Coronary artery (tissue), 2 donors: ENCODE measurements at regions not wholly inside any gene's neighbourhood (a gene's known extent, or its start where the extent isn't known, plus 50 kb on each side); places are given as distances from the start of the nearest gene placed in this dataset.
"Not testable (repeated sequence)": the region's sequence is repeated elsewhere in the genome, so short reads cannot be mapped to it uniquely, and the experiment has no call there.

ENCODE experiments used
- DNase-seq: peaks from one replicate; pipeline ENCODE4 v3.0.0-alpha.2; 2017; ENCODE audit warnings: low spot score
- H3K27ac ChIP-seq, 2 donors: fragments of 200-600 bp; sonication (generic); one replicate each; pipeline ENCODE4 v1.5.1; 2016 to 2019
- H3K4me3 ChIP-seq: fragments of 200-600 bp; sonication (generic); 2 replicates; pipeline ENCODE4 v1.5.1; 2016; ENCODE audit warnings: mild to moderate bottlenecking, moderate library complexity
- TF ChIP-seq, protein P1 (sequence below): fragments of 200-600 bp; sonication (generic); IDR thresholded peaks from one replicate; pipeline ENCODE4 v1.5.1; 2019; ENCODE audit warnings: antibody characterized with exemption

DNA sequence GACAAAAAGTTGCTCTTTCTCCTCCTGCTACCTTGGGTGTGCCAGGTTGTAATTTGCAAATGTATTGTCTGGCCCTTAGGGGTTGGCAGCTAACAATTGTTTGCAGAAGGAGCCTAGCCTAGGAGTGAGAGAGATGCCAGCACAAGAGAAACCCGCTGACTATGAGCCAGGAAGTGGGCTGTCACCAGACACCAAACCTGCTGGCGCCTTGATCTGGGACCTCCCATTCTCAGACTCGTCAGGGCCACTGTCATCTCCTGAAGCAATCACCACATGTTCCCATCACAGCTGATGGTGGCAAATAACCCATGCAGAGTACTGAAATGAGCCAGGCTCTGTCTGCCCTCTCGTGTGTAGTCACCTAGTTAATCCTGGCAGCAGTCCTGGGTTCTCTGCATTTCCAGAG lies 406.4 kb upstream of the NPAP1 start:
- no peak overlapping the region for H3K27ac ChIP-seq
- no peak for DNase-seq
- TF ChIP-seq, protein P1, sequence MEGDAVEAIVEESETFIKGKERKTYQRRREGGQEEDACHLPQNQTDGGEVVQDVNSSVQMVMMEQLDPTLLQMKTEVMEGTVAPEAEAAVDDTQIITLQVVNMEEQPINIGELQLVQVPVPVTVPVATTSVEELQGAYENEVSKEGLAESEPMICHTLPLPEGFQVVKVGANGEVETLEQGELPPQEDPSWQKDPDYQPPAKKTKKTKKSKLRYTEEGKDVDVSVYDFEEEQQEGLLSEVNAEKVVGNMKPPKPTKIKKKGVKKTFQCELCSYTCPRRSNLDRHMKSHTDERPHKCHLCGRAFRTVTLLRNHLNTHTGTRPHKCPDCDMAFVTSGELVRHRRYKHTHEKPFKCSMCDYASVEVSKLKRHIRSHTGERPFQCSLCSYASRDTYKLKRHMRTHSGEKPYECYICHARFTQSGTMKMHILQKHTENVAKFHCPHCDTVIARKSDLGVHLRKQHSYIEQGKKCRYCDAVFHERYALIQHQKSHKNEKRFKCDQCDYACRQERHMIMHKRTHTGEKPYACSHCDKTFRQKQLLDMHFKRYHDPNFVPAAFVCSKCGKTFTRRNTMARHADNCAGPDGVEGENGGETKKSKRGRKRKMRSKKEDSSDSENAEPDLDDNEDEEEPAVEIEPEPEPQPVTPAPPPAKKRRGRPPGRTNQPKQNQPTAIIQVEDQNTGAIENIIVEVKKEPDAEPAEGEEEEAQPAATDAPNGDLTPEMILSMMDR: no peak
- no peak overlapping the region for H3K4me3 ChIP-seq

DNA sequence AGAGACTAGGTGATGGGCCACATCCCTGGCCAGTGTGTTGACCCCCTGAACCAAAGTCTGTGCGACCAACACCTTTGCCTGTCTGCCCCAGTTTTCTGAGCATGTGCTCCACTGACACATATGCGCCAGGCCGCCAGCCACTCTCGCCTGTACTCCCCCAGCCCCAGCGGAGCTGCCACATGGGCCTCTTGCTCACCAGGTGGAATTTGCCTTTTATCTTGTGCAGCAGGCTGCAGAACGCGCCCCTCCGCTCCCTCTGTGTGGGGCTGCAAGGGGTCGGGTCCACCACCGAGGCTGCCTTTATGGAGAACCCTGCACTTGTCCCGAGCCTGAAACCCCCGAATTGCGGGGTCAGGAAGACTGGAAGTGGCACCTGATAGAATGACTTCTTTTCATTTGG lies 405.7 kb upstream of the NPAP1 start:
- DNase-seq: no peak
- no peak overlapping the region for H3K27ac ChIP-seq
- TF ChIP-seq, protein P1: no peak
- H3K4me3 ChIP-seq: no peak overlapping the region

DNA sequence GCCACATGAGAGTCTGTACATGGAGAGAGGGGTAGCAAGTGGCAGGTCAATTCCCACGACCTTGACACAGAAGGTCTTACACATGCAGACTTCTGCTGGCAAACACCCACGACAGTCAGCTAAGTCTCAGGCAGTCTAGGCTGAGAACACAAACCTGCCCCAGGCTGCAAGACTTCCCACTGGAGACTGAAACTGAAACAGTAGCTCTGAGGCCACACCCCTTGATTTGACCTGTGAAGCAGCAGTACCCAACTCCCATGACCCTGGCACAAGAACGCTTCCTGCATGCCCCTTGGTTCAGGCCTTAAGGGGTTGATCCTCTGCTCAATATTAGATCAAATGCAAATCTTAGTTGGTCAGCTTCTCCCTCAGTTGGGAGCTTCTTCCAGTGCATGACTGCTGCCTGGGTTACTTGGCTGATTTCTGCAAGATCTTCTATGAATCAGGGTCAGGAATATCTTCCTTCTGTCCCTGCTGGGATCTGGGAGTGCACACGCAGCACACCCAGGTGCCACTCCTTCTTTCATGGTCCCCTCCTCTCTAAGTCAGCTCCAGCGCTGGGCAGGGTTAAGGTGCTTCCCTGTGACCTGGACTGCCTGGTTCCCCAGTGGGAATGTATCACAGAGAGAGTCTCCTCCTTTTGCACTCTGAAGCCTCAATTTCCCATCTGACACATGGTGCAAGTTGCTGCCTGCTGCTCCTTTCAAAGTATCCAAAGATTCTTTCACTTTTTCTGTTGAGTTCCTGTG lies 403.9 kb upstream of the NPAP1 start:
- H3K4me3 ChIP-seq, H3K27ac ChIP-seq, DNase-seq: not testable (repeated sequence)

DNA sequence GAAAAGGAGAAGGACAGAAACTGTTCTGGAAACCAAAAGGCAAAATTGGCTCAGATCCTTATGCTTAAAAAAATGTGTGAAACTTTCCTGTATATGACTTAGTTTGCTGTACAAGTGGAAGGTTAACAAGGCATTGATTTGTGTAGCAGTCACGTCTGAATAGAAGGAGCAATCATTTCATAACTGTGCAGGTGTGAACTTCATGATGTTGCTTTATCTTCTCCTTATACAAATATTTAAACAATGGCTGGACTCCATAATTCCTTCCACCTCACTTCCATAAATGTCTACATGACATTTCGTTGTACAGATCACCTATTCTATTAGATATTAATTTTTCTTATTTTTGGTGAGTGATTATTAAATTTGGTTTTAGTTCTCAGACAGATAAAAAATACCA lies 382.7 kb upstream of the NPAP1 start:
- Histone ChIP-seq H3K27ac (no peak overlapping the region), H3K4me3 (no peak overlapping the region)
- TF ChIP-seq, protein P1: no peak
- no peak for DNase-seq

DNA sequence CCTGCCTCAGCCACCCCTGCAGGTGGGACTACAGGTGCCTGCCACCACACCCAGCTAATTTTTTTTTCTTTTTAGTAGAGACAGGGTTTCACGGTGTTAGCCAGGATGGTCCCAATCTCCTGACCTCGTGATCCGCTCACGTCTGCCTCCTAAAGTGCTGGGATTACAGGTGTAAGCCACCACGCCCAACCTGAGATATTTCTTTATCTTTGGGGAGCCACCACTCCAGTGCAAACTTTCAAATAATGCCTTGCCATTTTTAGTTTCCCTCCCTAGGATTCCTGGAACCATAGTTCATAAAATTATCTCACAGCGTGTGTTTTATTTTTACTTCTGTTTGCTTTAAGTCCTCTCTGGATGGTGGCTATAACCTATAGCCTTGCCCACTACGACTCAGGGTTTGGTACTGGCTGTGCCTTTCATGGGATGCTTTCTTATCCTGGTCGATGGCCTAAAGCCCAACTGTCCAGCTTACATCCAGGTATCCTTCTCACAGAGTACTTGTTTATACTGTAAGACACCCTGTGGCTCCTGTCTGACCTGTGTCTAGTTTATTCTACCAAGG lies 374.7 kb upstream of the NPAP1 start:
- H3K27ac ChIP-seq, DNase-seq, H3K4me3 ChIP-seq: not testable (repeated sequence)

DNA sequence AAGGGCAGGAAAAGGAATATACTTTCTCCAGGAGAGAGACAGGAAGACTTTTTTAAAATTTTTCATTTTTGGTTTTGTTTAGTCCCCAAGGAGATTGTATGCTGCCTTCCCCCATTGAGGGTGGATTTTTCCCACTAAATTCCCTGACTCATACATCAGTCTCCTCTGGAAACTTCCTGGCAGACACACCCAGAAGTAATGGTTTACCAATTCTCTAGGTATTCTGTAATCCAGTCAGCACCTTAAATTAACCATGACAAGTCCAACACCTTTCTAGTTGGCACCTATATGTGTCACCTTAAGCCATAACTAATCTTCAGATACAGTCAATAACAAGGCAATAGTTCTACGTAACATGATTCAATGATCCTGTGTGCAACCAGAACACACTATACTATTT lies 373.6 kb upstream of the NPAP1 start:
- DNase-seq, H3K27ac ChIP-seq: not testable (repeated sequence)

DNA sequence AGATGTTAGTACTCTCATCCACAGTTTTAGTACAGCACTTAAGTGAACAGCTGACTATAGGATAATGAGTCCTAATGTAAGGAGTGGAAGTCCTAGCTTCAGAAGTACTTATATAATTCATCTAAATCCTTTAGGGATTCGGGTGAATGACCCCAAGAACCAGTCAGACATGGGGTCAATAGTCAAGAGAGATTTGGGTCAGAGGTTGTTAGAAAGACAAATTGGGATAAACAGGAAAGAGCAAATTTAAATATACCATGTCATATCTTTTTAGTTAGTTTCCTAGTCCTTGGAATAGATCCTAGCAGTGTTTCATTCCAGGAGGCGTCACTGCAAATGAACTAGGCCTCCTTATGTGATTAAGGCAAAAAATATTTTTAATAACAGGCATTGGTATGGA lies 370.8 kb upstream of the NPAP1 start:
- H3K27ac ChIP-seq, H3K4me3 ChIP-seq, DNase-seq: not testable (repeated sequence)

More for the DNA sequence above, 373.6 kb upstream of the NPAP1 start:
- H3K4me3 ChIP-seq: not testable (repeated sequence)

DNA sequence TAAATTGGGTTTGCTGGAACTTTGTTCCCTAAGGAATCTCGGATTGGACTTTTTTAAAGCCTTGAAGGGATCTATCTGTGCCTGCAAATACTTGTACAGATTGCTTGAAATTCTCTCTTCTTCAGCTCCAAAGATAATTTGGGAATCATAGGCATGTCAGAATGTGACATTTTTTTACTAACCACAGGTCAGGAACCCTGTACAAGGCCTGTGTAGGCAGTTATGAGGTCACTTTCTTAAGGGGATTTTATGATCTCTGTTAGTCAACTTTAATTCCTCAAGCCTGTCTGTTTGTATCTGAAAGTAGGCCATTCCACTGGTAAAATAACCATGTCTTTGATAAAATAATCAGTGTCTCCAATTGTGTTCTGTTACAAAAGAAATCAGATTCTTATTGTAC lies 369.9 kb upstream of the NPAP1 start:
- H3K4me3 ChIP-seq, H3K27ac ChIP-seq, DNase-seq: not testable (repeated sequence)

DNA sequence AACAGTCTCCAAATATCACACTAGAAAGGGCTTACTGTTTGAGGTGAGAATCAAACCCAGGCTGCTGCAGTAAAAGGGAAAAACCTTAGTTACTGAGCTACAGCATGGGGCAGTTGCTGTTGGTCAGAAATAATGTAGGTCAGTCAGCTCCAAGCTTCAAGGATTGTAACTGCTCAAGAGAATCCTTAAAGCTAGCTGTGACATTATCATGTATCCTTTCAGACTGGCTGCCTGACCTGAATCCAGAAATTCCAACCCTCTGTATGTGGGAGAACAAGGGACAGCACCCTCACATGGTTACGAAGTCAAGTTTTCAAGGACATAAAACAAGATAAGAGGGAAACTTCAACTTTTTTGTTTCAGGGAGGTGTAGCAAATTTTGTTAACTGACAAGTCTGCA lies 365.9 kb upstream of the NPAP1 start:
- not testable (repeated sequence) for DNase-seq, H3K27ac ChIP-seq, H3K4me3 ChIP-seq

DNA sequence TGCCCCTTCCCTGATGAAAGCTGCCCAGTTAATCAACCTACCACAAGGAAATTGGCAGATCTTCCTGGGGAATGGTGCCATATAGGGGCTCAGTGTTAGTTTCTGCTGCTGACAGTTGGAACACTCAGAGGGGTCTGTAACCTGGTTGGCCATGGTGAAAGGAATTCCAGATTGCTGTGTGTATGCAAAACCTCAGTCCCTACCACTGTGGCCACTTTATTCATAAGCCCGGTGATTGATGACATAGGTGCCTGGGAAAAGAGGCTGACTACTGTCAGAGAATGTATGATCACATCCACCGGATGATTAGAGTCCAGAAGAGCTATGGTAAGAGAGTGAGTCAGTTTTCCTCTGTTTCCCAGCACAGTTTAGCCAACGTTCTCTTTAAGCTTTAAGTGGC lies 363.9 kb upstream of the NPAP1 start:
- H3K27ac ChIP-seq, DNase-seq, H3K4me3 ChIP-seq: not testable (repeated sequence)

DNA sequence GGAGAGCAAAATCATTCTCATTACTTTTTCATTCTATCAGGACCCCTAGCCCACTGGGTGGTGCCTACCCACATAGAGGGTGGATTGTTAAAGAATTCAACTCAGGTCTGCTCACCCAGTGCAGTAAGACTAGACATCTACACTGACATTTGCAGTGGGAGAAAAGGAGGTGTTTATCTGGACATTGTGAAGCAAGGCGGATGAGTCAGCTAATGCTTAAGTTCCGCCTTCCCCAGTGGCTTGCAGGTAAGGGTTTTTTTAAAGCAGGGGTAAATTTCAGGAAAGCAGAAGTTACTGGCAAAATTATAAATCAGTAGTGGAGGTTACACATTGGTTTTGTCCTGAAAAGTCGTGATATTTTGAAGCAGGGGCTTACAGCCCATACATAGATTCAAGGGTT lies 359.2 kb upstream of the NPAP1 start:
- not testable (repeated sequence) for H3K4me3 ChIP-seq, H3K27ac ChIP-seq, DNase-seq
